ENCODE measurements at regions not wholly inside any gene's neighbourhood (a gene's known extent, or its start where the extent isn't known, plus 50 kb on each side); places are given as distances from the start of the nearest gene placed in this dataset.

DNA sequence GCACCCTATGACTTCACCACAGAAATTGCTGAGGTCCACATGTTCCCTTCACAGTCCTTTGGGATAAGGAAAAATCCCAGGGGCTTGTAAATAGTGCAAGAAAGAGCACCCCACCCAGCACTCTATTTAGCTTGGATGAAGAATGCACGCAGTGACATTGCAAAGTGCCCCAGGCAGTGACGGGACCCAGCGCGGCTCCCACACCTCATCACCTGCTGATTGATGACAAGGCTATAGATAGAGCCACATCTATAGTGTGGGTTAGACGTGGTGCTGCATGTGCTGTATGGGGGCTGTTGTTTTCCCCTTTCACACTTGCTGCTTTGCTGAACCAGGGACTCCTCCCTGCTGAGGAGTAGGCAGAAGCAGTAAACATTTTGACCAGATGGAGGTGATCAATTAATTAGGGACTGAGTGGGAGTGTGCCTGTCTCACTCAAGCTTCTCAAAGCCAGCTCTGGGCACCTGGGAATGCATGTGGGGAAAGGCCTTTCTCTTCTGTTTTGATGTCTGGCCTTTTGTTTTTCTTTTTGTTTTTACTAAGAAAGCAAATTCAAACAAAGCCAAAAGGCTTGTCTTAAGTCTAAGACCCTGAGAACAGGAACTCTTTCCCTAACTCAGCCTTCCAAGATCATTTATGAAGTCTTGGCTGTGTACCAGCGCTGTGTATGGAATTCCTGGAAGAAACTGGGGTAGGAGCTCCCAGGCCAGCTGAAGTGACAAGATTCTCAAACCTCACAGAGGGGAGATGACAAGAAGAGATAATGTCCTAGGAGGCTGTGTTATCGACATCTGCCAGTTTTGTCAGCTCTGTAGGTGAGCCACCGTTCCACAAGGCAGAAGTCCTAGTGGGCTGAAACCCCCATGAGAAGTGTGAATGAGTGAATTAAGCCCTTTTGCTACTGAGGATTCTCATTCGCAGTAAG, 219.7 kb downstream of the BARX2 start:
- no peaks in the 10 kb centered on the region for H3K9me3 Mint-ChIP-seq
- ChIA-PET CTCF (no interaction called here), POLR2A (no interaction called here)
- no peak for DNase-seq
- no peaks in the 10 kb centered on the region for H3K36me3 Mint-ChIP-seq (ENCODE audit: low read depth)
- ATAC-seq (ENCODE audit: low read depth): no peak
- TF ChIP-seq, protein P1, sequence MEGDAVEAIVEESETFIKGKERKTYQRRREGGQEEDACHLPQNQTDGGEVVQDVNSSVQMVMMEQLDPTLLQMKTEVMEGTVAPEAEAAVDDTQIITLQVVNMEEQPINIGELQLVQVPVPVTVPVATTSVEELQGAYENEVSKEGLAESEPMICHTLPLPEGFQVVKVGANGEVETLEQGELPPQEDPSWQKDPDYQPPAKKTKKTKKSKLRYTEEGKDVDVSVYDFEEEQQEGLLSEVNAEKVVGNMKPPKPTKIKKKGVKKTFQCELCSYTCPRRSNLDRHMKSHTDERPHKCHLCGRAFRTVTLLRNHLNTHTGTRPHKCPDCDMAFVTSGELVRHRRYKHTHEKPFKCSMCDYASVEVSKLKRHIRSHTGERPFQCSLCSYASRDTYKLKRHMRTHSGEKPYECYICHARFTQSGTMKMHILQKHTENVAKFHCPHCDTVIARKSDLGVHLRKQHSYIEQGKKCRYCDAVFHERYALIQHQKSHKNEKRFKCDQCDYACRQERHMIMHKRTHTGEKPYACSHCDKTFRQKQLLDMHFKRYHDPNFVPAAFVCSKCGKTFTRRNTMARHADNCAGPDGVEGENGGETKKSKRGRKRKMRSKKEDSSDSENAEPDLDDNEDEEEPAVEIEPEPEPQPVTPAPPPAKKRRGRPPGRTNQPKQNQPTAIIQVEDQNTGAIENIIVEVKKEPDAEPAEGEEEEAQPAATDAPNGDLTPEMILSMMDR (IDR thresholded peaks at IDR 0.05): no peak
- peaks cover 4% of the 10 kb centered on the region for H3K27me3 Mint-ChIP-seq
- no peak overlapping the region for H3K4me3 Mint-ChIP-seq
- intact Hi-C loops (cut with micrococcal nuclease): no loop called here
- no peaks in the 10 kb centered on the region for H3K4me1 Mint-ChIP-seq
- no peak overlapping the region for H3K27ac Mint-ChIP-seq

DNA sequence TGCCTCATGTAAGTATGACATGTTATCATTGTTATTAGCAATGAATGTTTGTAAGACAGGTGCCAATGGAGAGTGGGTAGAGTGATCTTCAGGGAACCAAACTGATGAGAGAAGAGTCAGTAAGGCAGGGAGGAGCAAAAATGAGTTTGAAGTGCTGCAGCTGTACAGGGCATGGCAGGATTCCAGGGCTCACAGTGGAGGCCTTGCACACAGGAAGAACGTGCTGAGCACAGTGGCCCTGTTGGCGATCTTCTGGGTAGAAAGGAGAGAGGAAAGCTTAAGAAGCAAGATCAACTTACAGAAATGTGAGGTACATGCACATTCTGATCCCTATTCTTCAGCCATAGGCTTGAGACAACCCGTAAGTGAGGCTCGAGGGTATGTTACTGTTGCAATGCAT, 219.3 kb upstream of the TMEM45B start:
- H3K9me3 Mint-ChIP-seq: no peaks in the 10 kb centered on the region
- no peak overlapping the region for H3K27ac Mint-ChIP-seq
- ChIA-PET POLR2A (no interaction called here), CTCF (no interaction called here)
- no peak for ATAC-seq (ENCODE audit: low read depth)
- TF ChIP-seq, protein P1 (IDR thresholded peaks at IDR 0.05): no peak
- peaks cover 4% of the 10 kb centered on the region for H3K27me3 Mint-ChIP-seq
- no peaks in the 10 kb centered on the region for H3K4me1 Mint-ChIP-seq
- no peaks in the 10 kb centered on the region for H3K36me3 Mint-ChIP-seq (ENCODE audit: low read depth)
- intact Hi-C loops (cut with micrococcal nuclease): no loop called here
- DNase-seq: no peak
- H3K4me3 Mint-ChIP-seq: no peak overlapping the region

DNA sequence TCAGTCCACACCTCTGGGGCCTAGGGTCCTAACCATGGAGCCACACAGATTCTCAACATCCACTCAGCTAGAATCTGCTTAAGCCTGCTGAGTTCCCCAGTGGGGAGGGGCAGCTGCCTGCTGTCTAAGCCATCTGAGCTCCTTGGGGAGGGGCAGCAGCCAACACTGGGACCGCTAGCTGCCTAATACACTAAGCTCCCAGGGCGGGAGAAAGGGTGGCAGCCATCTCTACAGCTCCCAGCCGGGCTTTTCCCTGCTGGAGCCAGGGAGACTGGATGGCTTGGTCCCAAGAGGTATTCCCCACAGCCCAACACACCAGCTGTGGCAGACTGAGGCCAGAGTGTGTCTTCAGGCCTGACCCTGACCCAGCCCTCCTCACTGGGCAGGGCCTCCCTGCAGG, 217.3 kb upstream of the TMEM45B start:
- Mint-ChIP-seq H3K4me1 (no peaks in the 10 kb centered on the region), H3K27me3 (peaks cover 6% of the 10 kb centered on the region), H3K27ac (no peak overlapping the region), H3K9me3 (peaks cover 2% of the 10 kb centered on the region), H3K36me3 (ENCODE audit: low read depth) (no peaks in the 10 kb centered on the region), H3K4me3 (no peak overlapping the region)
- POLR2A ChIA-PET: no interaction called here
- intact Hi-C loops (cut with micrococcal nuclease): no loop called here
- TF ChIP-seq, protein P1 (IDR thresholded peaks at IDR 0.05): no peak
- ATAC-seq (ENCODE audit: low read depth): no peak
- CTCF ChIA-PET: no interaction called here
- no peak for DNase-seq

DNA sequence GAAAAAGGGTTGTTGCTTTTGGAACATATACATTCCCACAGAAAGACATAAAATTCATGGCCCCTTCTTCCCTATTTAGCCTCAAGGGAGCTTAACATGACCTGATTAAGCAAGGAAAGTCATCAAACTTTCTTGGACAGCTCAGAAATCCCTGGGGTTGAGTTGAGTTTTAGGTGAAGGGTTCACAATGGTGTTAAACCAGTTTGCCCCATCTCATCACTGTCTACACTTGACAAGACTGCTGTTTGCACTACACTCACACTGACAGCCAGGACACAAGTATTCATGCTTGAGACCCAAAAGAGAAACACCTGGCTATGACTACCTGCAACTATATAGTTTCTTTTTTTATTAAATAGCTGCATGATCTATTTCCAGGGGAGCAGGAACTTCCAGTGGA, 209.8 kb upstream of the TMEM45B start:
- Mint-ChIP-seq H3K4me3 (no peak overlapping the region), H3K27ac (no peak overlapping the region), H3K27me3 (peaks cover 2% of the 10 kb centered on the region), H3K36me3 (ENCODE audit: low read depth) (no peaks in the 10 kb centered on the region), H3K4me1 (no peaks in the 10 kb centered on the region), H3K9me3 (peaks cover 2% of the 10 kb centered on the region)
- ATAC-seq (ENCODE audit: low read depth) (no peak), DNase-seq (no peak)
- intact Hi-C loops (cut with micrococcal nuclease): no loop called here
- ChIA-PET POLR2A (no interaction called here), CTCF (no interaction called here)
- TF ChIP-seq, protein P1 (IDR thresholded peaks at IDR 0.05): no peak

DNA sequence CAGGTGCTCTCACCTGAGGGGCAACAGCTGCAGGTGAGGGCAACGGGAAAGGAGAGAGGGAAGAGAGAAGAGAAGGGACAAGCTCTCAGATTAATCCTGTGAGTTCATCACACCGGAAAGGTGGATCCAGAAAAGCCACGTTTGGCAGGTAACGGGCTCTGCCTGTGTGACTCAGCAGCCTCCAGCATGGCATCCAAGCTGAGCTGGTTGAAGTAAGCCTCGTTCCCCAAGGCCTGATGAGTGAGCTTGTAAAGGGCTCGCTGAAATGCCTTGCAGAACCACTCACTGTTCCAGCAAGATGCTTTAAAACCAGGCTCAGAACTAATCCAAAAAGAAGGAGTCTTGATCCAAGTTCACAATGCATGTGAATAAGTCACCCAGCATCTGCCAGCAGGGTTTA, 206.9 kb upstream of the TMEM45B start:
- Mint-ChIP-seq H3K4me1 (no peaks in the 10 kb centered on the region), H3K27me3 (no peaks in the 10 kb centered on the region), H3K4me3 (no peak overlapping the region), H3K27ac (no peak overlapping the region), H3K36me3 (ENCODE audit: low read depth) (no peaks in the 10 kb centered on the region), H3K9me3 (no peaks in the 10 kb centered on the region)
- CTCF ChIA-PET: no interaction called here
- TF ChIP-seq, protein P1 (IDR thresholded peaks at IDR 0.05): no peak
- intact Hi-C loops (cut with micrococcal nuclease): no loop called here
- no peak for DNase-seq
- no peak for ATAC-seq (ENCODE audit: low read depth)
- POLR2A ChIA-PET: no interaction called here

All from activated B cell treated with CpG ODN at 0.5 μM for 24 hours (primary cell).